ENCODE measurements at regions not wholly inside any gene's neighbourhood (a gene's known extent, or its start where the extent isn't known, plus 50 kb on each side); places are given as distances from the start of the nearest gene placed in this dataset.

- ATAC-seq (no peak), DNase-seq (no peak)
- H3K4me1 Mint-ChIP-seq (ENCODE audit: low read depth): no peaks in the 10 kb centered on the region
- H3K27me3 Mint-ChIP-seq (ENCODE audit: low read depth): peaks cover 30% of the 10 kb centered on the region
- H3K36me3 Mint-ChIP-seq (ENCODE audit: insufficient read depth): no peaks in the 10 kb centered on the region
- H3K9me3 Mint-ChIP-seq: peaks cover 3% of the 10 kb centered on the region
- no peak overlapping the region for H3K4me3 Mint-ChIP-seq
Measured at GRCh38 chr2:196566961-196567666, 72.4 kb upstream of the CCDC150 start.

- Mint-ChIP-seq H3K27me3 (ENCODE audit: low read depth) (peaks cover 29% of the 10 kb centered on the region), H3K9me3 (peaks cover 8% of the 10 kb centered on the region), H3K4me1 (ENCODE audit: low read depth) (no peaks in the 10 kb centered on the region), H3K36me3 (ENCODE audit: insufficient read depth) (no peaks in the 10 kb centered on the region), H3K4me3 (no peak overlapping the region)
- DNase-seq (no peak), ATAC-seq (no peak)
Measured at GRCh38 chr2:196568506-196568905, 71.0 kb upstream of the CCDC150 start.

GRCh38 chr2:196584903-196585302, 54.6 kb upstream of the CCDC150 start:
- peaks cover 20% of the 10 kb centered on the region for H3K27me3 Mint-ChIP-seq (ENCODE audit: low read depth)
- H3K4me3 Mint-ChIP-seq: no peak overlapping the region
- H3K4me1 Mint-ChIP-seq (ENCODE audit: low read depth): no peaks in the 10 kb centered on the region
- ATAC-seq: no peak
- H3K36me3 Mint-ChIP-seq (ENCODE audit: insufficient read depth): no peaks in the 10 kb centered on the region
- no peak for DNase-seq
- peaks cover 13% of the 10 kb centered on the region for H3K9me3 Mint-ChIP-seq

GRCh38 chr2:196586511-196586991, 53.0 kb upstream of the CCDC150 start:
- Mint-ChIP-seq H3K27me3 (ENCODE audit: low read depth) (peaks cover 33% of the 10 kb centered on the region), H3K9me3 (peaks cover 11% of the 10 kb centered on the region), H3K36me3 (ENCODE audit: insufficient read depth) (no peaks in the 10 kb centered on the region), H3K4me1 (ENCODE audit: low read depth) (no peaks in the 10 kb centered on the region), H3K4me3 (no peak overlapping the region)
- no peak for ATAC-seq
- DNase-seq: no peak

GRCh38 chr2:196587056-196587455, 52.5 kb upstream of the CCDC150 start:
- DNase-seq: no peak
- H3K9me3 Mint-ChIP-seq: peaks cover 11% of the 10 kb centered on the region
- H3K36me3 Mint-ChIP-seq (ENCODE audit: insufficient read depth): no peaks in the 10 kb centered on the region
- peaks cover 3% of the 10 kb centered on the region for H3K4me1 Mint-ChIP-seq (ENCODE audit: low read depth)
- no peak for ATAC-seq
- peaks cover 38% of the 10 kb centered on the region for H3K27me3 Mint-ChIP-seq (ENCODE audit: low read depth)
- no peak overlapping the region for H3K4me3 Mint-ChIP-seq

GRCh38 chr2:196587739-196588138, 51.8 kb upstream of the CCDC150 start:
- no peak for ATAC-seq
- no peak overlapping the region for H3K4me3 Mint-ChIP-seq

GRCh38 chr2:196589419-196589818, 50.1 kb upstream of the CCDC150 start:
- Mint-ChIP-seq H3K4me1 (ENCODE audit: low read depth) (peaks cover 11% of the 10 kb centered on the region), H3K27me3 (ENCODE audit: low read depth) (peaks cover 52% of the 10 kb centered on the region), H3K36me3 (ENCODE audit: insufficient read depth) (no peaks in the 10 kb centered on the region), H3K9me3 (peaks cover 11% of the 10 kb centered on the region), H3K4me3 (no peak overlapping the region)
- ATAC-seq: no peak
- DNase-seq: no peak

More at GRCh38 chr2:196587739-196588138, 51.8 kb upstream of the CCDC150 start:
- peaks cover 7% of the 10 kb centered on the region for H3K4me1 Mint-ChIP-seq (ENCODE audit: low read depth)
- no peak for DNase-seq
- peaks cover 42% of the 10 kb centered on the region for H3K27me3 Mint-ChIP-seq (ENCODE audit: low read depth)
- H3K9me3 Mint-ChIP-seq: peaks cover 11% of the 10 kb centered on the region
- H3K36me3 Mint-ChIP-seq (ENCODE audit: insufficient read depth): no peaks in the 10 kb centered on the region
